Stimulated activated CD4-positive, alpha-beta T cell treated with anti-CD3 and anti-CD28 coated beads, Interleukin-15, amount 100 ng/mL, for 48 hours (primary cell): ENCODE measurements at regions not wholly inside any gene's neighbourhood (a gene's known extent, or its start where the extent isn't known, plus 50 kb on each side); places are given as distances from the start of the nearest gene placed in this dataset.

Experiments
- DNase-seq, 2 donors: peaks; one replicate each; pipeline ENCODE4 v3.0.0-alpha.2; 2020; ENCODE audit warnings: low read depth in 2 of 2

GRCh38 chr4:58711039-58711438 is 1600.9 kb upstream of the IGFBP7 start:
- no peak for DNase-seq

- no peak for DNase-seq
Measured at GRCh38 chr4:58688568-58688967, 1578.4 kb upstream of the IGFBP7 start.

- no peak for DNase-seq
Measured at GRCh38 chr4:58679886-58680285, 1569.7 kb upstream of the IGFBP7 start.

- DNase-seq = no peak
Measured at GRCh38 chr4:58679051-58679450, 1568.9 kb upstream of the IGFBP7 start.

GRCh38 chr4:58669783-58670182 is 1559.6 kb upstream of the IGFBP7 start:
- DNase-seq = no peak

- no peak for DNase-seq
Measured at GRCh38 chr4:58665649-58666048, 1555.5 kb upstream of the IGFBP7 start.

GRCh38 chr4:58658701-58659100 is 1548.5 kb upstream of the IGFBP7 start:
- no peak for DNase-seq

GRCh38 chr4:58653251-58653650 is 1543.1 kb upstream of the IGFBP7 start:
- DNase-seq = no peak

GRCh38 chr4:58649226-58649625 is 1539.0 kb upstream of the IGFBP7 start:
- DNase-seq = no peak

GRCh38 chr4:58646126-58646525 is 1535.9 kb upstream of the IGFBP7 start:
- no peak for DNase-seq

- DNase-seq = no peak
Measured at GRCh38 chr4:58644549-58644948, 1534.4 kb upstream of the IGFBP7 start.

GRCh38 chr4:58636381-58636780 is 1526.2 kb upstream of the IGFBP7 start:
- DNase-seq = no peak

- DNase-seq = no peak
Measured at GRCh38 chr4:58617226-58617625, 1507.0 kb upstream of the IGFBP7 start.

GRCh38 chr4:58611012-58611411 is 1500.8 kb upstream of the IGFBP7 start:
- DNase-seq = no peak

GRCh38 chr4:58606303-58606702 is 1496.1 kb upstream of the IGFBP7 start:
- DNase-seq = no peak

- no peak for DNase-seq
Measured at GRCh38 chr4:58603951-58604350, 1493.8 kb upstream of the IGFBP7 start.

GRCh38 chr4:58602731-58603359 is 1492.7 kb upstream of the IGFBP7 start:
- DNase-seq = no peak

- DNase-seq = no peak
Measured at GRCh38 chr4:58602022-58602421, 1491.8 kb upstream of the IGFBP7 start.

GRCh38 chr4:58600290-58600689 is 1490.1 kb upstream of the IGFBP7 start:
- DNase-seq = no peak

GRCh38 chr4:58590722-58591121 is 1480.5 kb upstream of the IGFBP7 start:
- no peak for DNase-seq

- no peak for DNase-seq
Measured at GRCh38 chr4:58587856-58588255, 1477.7 kb upstream of the IGFBP7 start.

- DNase-seq = no peak
Measured at GRCh38 chr4:58566260-58566659, 1456.1 kb upstream of the IGFBP7 start.

GRCh38 chr4:58564695-58565475 is 1454.7 kb upstream of the IGFBP7 start:
- no peak for DNase-seq

- DNase-seq = no peak
Measured at GRCh38 chr4:58561170-58561569, 1451.0 kb upstream of the IGFBP7 start.
